GM21367 (cell line): ENCODE measurements at regions not wholly inside any gene's neighbourhood (a gene's known extent, or its start where the extent isn't known, plus 50 kb on each side); places are given as distances from the start of the nearest gene placed in this dataset.
"Not testable (repeated sequence)": the region's sequence is repeated elsewhere in the genome, so short reads cannot be mapped to it uniquely, and the experiment has no call there.

ENCODE experiments used
- ATAC-seq: cut with Tn5 transposase; IDR thresholded peaks from one replicate; pipeline ENCODE4 v1.9.1; 2021; ENCODE audit not compliant: unreplicated experiment

GRCh38 chr4:82099928-82100579, 273.7 kb downstream of the HNRNPD start:
- ATAC-seq = no peak

GRCh38 chr4:82097504-82097903, 276.3 kb downstream of the HNRNPD start:
- no peak for ATAC-seq

- ATAC-seq = no peak
Observed at GRCh38 chr4:82090717-82091116, 283.1 kb downstream of the HNRNPD start.

- ATAC-seq = no peak
Observed at GRCh38 chr4:82084747-82085146, 289.0 kb downstream of the HNRNPD start.

- ATAC-seq = not testable (repeated sequence)
Observed at GRCh38 chr4:82077471-82077995, 296.3 kb downstream of the HNRNPD start.

- no peak for ATAC-seq
Observed at GRCh38 chr4:82076809-82077208, 297.0 kb downstream of the HNRNPD start.

GRCh38 chr4:82076359-82076758, 297.4 kb downstream of the HNRNPD start:
- no peak for ATAC-seq

GRCh38 chr4:82071951-82072350, 301.8 kb downstream of the HNRNPD start:
- ATAC-seq = no peak

- ATAC-seq = no peak
Observed at GRCh38 chr4:82069883-82070638, 303.7 kb downstream of the HNRNPD start.

- ATAC-seq = no peak
Observed at GRCh38 chr4:82063017-82063416, 310.8 kb downstream of the HNRNPD start.

- ATAC-seq = no peak
Observed at GRCh38 chr4:82057990-82058544, 315.7 kb downstream of the HNRNPD start.

GRCh38 chr4:82055156-82055555, 318.6 kb downstream of the HNRNPD start:
- ATAC-seq = no peak

GRCh38 chr4:82053396-82053795, 320.4 kb downstream of the HNRNPD start:
- no peak for ATAC-seq

GRCh38 chr4:82050796-82051195, 323.0 kb downstream of the HNRNPD start:
- ATAC-seq = no peak

- ATAC-seq = no peak
Observed at GRCh38 chr4:82049294-82049693, 324.5 kb downstream of the HNRNPD start.

- ATAC-seq = no peak
Observed at GRCh38 chr4:82047731-82048130, 326.1 kb downstream of the HNRNPD start.

GRCh38 chr4:82046796-82047195, 327.0 kb downstream of the HNRNPD start:
- ATAC-seq = no peak

- no peak for ATAC-seq
Observed at GRCh38 chr4:82045267-82045666, 328.5 kb downstream of the HNRNPD start.

GRCh38 chr4:82044141-82044993, 329.4 kb downstream of the HNRNPD start:
- ATAC-seq = no peak

GRCh38 chr4:82043809-82044137, 330.0 kb downstream of the HNRNPD start:
- ATAC-seq = no peak

- ATAC-seq = no peak
Observed at GRCh38 chr4:82043081-82043808, 330.5 kb downstream of the HNRNPD start.
